Gastrocnemius medialis (tissue), 4 donors: ENCODE measurements at regions not wholly inside any gene's neighbourhood (a gene's known extent, or its start where the extent isn't known, plus 50 kb on each side); places are given as distances from the start of the nearest gene placed in this dataset.

Experiments used
- ATAC-seq, 2 donors: fragments of 150-250 bp; one replicate each; pipeline ENCODE4 v1.9.1; 2016
- DNase-seq, 2 donors: peaks; one replicate each; pipeline ENCODE4 v3.0.0-alpha.2; 2019
- H3K27ac ChIP-seq, 4 donors: fragments of 200-600 bp; sonication (generic); 1 replicate in 1 of 4; 2 replicates in 3 of 4; pipeline ENCODE4 v1.5.1; 2016 to 2018; ENCODE audit warnings: mild to moderate bottlenecking in 2 of 4, moderate library complexity in 1 of 4
- H3K27me3 ChIP-seq, 3 donors: fragments of 200-600 bp; sonication (generic) in 2 of 3; 1 replicate in 1 of 3; 2 replicates in 2 of 3; pipeline versions ENCODE4 v1.5.1 to v1.6.0; 2016 to 2019; ENCODE audit warnings: mild to moderate bottlenecking in 1 of 3, moderate library complexity in 1 of 3
- H3K36me3 ChIP-seq, 2 donors: fragments of 200-600 bp; sonication (generic) in 1 of 2; one replicate each; pipeline ENCODE4 v1.5.1; 2017 to 2018
- H3K4me1 ChIP-seq, 2 donors: fragments of 200-600 bp; sonication (generic) in 1 of 2; one replicate each; pipeline ENCODE4 v1.5.1; 2016 to 2017; ENCODE audit warnings: mild to moderate bottlenecking in 2 of 2
- H3K4me3 ChIP-seq, 4 donors: fragments of 200-600 bp; sonication (generic) in 3 of 4; 1 replicate in 1 of 4; 2 replicates in 3 of 4; pipeline ENCODE4 v1.5.1; 2016 to 2019; ENCODE audit warnings: mild to moderate bottlenecking in 2 of 4
- H3K9me3 ChIP-seq, 3 donors: fragments of 200-600 bp; sonication (generic) in 2 of 3; 1 replicate in 1 of 3; 2 replicates in 2 of 3; pipeline ENCODE4 v1.5.1; 2016 to 2019
- POLR2A ChIP-seq, 2 donors: fragments of 450-650 bp; IDR thresholded peaks; one replicate each; pipeline ENCODE4 v1.6.1; 2017; ENCODE audit warnings: antibody characterized with exemption in 2 of 2, mild to moderate bottlenecking in 2 of 2, moderate library complexity in 2 of 2
- in situ Hi-C, 4 donors: fragments of 200-750 bp; cut with MboI; loops; one replicate each; pipeline versions ENCODE4 v1.15.0 to v1.8.0; 2017; ENCODE audit warnings: low sequenced_read_pairs in 4 of 4
- intact Hi-C: fragments of 100-400 bp; cut with DNase I; formaldehyde crosslinking; loops from one replicate; pipeline ENCODE4 v1.15.1; 2023; ENCODE audit warnings: low total_unique reads
- TF ChIP-seq, protein P1 (sequence below), 5 experiments: fragments of 450-650 bp in 3 of 5; fragments of 200-600 bp in 2 of 5; sonication (generic) in 2 of 5; IDR thresholded peaks in 4 of 5; conservative IDR thresholded peaks in 1 of 5; 1 replicate in 4 of 5; 2 replicates in 1 of 5; pipeline ENCODE4 v1.5.1; 2016 to 2019; ENCODE audit warnings: antibody characterized with exemption in 5 of 5, mild to moderate bottlenecking in 3 of 5, moderate library complexity in 3 of 5

- ATAC-seq (no peak), DNase-seq (no peak)
- no peak overlapping the region for H3K27ac ChIP-seq
- no peak for TF ChIP-seq POLR2A (IDR thresholded peaks at IDR 0.05)
- TF ChIP-seq, protein P1, sequence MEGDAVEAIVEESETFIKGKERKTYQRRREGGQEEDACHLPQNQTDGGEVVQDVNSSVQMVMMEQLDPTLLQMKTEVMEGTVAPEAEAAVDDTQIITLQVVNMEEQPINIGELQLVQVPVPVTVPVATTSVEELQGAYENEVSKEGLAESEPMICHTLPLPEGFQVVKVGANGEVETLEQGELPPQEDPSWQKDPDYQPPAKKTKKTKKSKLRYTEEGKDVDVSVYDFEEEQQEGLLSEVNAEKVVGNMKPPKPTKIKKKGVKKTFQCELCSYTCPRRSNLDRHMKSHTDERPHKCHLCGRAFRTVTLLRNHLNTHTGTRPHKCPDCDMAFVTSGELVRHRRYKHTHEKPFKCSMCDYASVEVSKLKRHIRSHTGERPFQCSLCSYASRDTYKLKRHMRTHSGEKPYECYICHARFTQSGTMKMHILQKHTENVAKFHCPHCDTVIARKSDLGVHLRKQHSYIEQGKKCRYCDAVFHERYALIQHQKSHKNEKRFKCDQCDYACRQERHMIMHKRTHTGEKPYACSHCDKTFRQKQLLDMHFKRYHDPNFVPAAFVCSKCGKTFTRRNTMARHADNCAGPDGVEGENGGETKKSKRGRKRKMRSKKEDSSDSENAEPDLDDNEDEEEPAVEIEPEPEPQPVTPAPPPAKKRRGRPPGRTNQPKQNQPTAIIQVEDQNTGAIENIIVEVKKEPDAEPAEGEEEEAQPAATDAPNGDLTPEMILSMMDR (IDR thresholded peaks at IDR 0.05 in 4 of 5, conservative IDR thresholded peaks at IDR 0.05 in 1 of 5), result no peak
- H3K36me3 ChIP-seq, result no peaks in the 10 kb centered on the region
- no peaks in the 10 kb centered on the region for H3K27me3 ChIP-seq
- H3K4me3 ChIP-seq, result no peak overlapping the region
- H3K4me1 ChIP-seq, result no peaks in the 10 kb centered on the region
- intact Hi-C loops, result no loop called here
- H3K9me3 ChIP-seq, result no peaks in the 10 kb centered on the region
- in situ Hi-C loops, result no loop called here
Observed at GRCh38 chr11:62061356-62062222, 62.2 kb upstream of the INCENP start.

- ATAC-seq (peak in 1 of 2 donors; percentile 30), DNase-seq (no peak)
- Histone ChIP-seq H3K27me3 (no peaks in the 10 kb centered on the region), H3K27ac (no peak overlapping the region), H3K36me3 (no peaks in the 10 kb centered on the region), H3K4me1 (no peaks in the 10 kb centered on the region), H3K4me3 (no peak overlapping the region), H3K9me3 (no peaks in the 10 kb centered on the region)
- TF ChIP-seq, protein P1 (IDR thresholded peaks at IDR 0.05 in 4 of 5, conservative IDR thresholded peaks at IDR 0.05 in 1 of 5), result no peak
- TF ChIP-seq POLR2A (IDR thresholded peaks at IDR 0.05), result no peak
- intact Hi-C loops (no loop called here), in situ Hi-C loops (no loop called here)
Observed at GRCh38 chr11:62057069-62057468, 66.7 kb upstream of the INCENP start.

GRCh38 chr11:62055970-62056369, 67.8 kb upstream of the INCENP start:
- H3K9me3 ChIP-seq, result no peaks in the 10 kb centered on the region
- H3K27ac ChIP-seq, result no peak overlapping the region
- no peaks in the 10 kb centered on the region for H3K36me3 ChIP-seq
- TF ChIP-seq, protein P1 (IDR thresholded peaks at IDR 0.05 in 4 of 5, conservative IDR thresholded peaks at IDR 0.05 in 1 of 5), result no peak
- TF ChIP-seq POLR2A (IDR thresholded peaks at IDR 0.05), result no peak
- ATAC-seq (no peak), DNase-seq (no peak)
- no peaks in the 10 kb centered on the region for H3K27me3 ChIP-seq
- in situ Hi-C loops (no loop called here), intact Hi-C loops (no loop called here)
- H3K4me1 ChIP-seq, result no peaks in the 10 kb centered on the region
- H3K4me3 ChIP-seq, result no peak overlapping the region

DNA sequence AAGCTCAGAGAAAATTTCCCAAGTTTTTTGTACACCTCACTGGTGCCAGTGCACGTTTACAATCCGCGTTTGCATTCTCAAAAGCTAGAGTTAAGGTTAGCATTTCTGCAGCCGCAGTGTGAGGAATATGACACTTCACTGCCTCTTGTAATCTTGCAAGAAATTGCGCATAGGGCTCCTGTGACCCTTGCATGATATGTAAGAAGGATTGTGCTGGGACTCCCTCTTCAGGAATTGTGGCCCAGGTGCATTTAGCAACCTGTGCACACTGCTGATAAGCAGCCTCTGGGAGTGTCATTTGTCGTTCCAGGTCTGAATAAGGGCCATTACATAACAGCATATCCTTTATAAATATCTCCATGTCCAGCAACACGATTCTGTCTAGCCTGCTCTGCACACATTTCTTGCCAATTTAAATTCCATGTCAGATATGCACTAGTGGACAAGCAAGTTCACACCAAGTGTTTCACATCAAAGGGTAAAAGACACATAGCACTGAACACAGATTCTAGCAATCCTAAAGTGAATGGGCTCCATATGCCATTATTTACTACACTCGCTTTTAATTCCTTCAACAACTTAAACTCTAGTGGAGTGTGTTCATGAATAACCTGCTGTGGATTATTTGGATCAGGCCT, 69.2 kb upstream of the INCENP start:
- TF ChIP-seq, protein P1 (IDR thresholded peaks at IDR 0.05 in 4 of 5, conservative IDR thresholded peaks at IDR 0.05 in 1 of 5), result peak in 4 of 5 experiments; percentile 24 to 47 (median 30)
- TF ChIP-seq POLR2A (IDR thresholded peaks at IDR 0.05), result no peak
- no peaks in the 10 kb centered on the region for H3K4me1 ChIP-seq
- H3K9me3 ChIP-seq, result no peaks in the 10 kb centered on the region
- in situ Hi-C loops (no loop called here), intact Hi-C loops (no loop called here)
- no peak overlapping the region for H3K4me3 ChIP-seq
- H3K27ac ChIP-seq, result no peak overlapping the region
- ATAC-seq (peak; percentile 52 to 71), DNase-seq (peak; percentile 8 to 40)
- H3K36me3 ChIP-seq, result no peaks in the 10 kb centered on the region
- no peaks in the 10 kb centered on the region for H3K27me3 ChIP-seq
